ENCODE measurements at regions not wholly inside any gene's neighbourhood (a gene's known extent, or its start where the extent isn't known, plus 50 kb on each side); places are given as distances from the start of the nearest gene placed in this dataset.

DNA sequence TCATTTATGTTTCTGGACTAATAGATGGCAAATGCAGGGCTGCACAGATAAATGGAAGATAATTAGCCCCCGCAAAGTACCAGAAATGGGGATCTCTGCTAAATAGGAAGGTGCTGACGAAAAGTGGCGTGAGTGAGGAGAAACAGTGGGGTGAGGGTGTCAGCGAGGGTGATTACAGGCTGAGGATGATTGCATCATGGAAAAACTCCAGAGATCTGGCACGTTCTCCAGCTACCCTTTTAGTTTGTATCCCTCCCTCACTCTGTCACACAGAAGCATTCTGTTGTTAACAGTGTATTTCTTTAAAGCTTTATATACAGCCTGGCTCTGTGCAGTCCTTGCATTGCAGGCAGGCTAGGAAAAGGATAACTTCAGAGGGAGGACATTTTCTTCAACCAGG, 309.6 kb upstream of the DDX53 start (continued):
- TF ChIP-seq MYBL2 (CRISPR knock-in tag; IDR thresholded peaks at IDR 0.05) = no peak
- TF ChIP-seq ELF4 (CRISPR knock-in tag; IDR thresholded peaks at IDR 0.05; ENCODE audit: low read depth) = no peak
- TF ChIP-seq, protein P1, sequence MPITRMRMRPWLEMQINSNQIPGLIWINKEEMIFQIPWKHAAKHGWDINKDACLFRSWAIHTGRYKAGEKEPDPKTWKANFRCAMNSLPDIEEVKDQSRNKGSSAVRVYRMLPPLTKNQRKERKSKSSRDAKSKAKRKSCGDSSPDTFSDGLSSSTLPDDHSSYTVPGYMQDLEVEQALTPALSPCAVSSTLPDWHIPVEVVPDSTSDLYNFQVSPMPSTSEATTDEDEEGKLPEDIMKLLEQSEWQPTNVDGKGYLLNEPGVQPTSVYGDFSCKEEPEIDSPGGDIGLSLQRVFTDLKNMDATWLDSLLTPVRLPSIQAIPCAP (CRISPR knock-in tag; IDR thresholded peaks at IDR 0.05) = no peak
- TF ChIP-seq NR2C2 (CRISPR knock-in tag; IDR thresholded peaks at IDR 0.05) = no peak

DNA sequence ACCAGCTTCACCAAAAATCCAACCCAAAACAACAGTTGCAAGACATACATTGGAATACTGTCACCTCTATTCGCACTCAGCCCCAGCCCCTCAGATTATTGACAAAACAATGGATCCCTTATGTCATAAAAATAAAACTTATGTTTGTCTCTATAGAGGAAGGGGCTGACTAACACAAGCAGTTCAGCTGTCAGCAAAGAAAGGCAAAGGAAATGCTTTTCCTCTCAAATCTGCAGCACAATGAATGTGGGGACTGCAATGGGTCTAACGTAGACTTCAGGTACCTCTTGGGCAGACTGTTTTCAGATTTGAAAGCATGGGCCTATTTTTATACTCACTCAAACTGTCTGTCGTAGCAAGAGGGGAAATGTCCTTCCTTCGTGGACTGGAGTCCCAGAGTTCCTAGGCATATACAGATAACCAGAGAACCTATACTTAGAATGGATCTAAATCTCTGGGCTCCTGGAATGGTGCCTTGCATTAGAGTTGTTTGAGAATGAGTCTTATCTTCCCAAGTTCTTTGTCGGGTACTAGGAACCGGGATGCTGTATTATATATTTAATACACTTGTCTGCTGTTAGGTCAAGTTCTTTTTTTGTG, 307.7 kb upstream of the DDX53 start:
- Mint-ChIP-seq H3K4me1 (peaks cover 29% of the 10 kb centered on the region), H3K4me3 (no peak overlapping the region), H3K27me3 (ENCODE audit: low read depth) (no peaks in the 10 kb centered on the region; the same call in none of the 2 replicates), H3K9me3 (no peaks in the 10 kb centered on the region), H3K27ac (no peak overlapping the region), H3K36me3 (no peaks in the 10 kb centered on the region)
- ChIA-PET CTCF (no interaction called here), POLR2A (no interaction called here)
- no peak for ATAC-seq
- DNase-seq (ENCODE audit: low spot score) = no peak
- no peak for TF ChIP-seq KAT7 (CRISPR knock-in tag; IDR thresholded peaks at IDR 0.05; ENCODE audit: borderline replicate concordance)
- no peak for TF ChIP-seq TEAD1 (CRISPR knock-in tag; IDR thresholded peaks at IDR 0.05)
- no peak for TF ChIP-seq GTF2I (CRISPR knock-in tag; conservative IDR thresholded peaks at IDR 0.05)
- no peak for TF ChIP-seq ZBTB21 (CRISPR knock-in tag; IDR thresholded peaks at IDR 0.05; ENCODE audit: borderline replicate concordance)
- no peak for TF ChIP-seq ZNF317 (CRISPR knock-in tag; IDR thresholded peaks at IDR 0.05; ENCODE audit: borderline replicate concordance, low read depth)
- no peak for TF ChIP-seq ZNF219 (CRISPR knock-in tag; IDR thresholded peaks at IDR 0.05; ENCODE audit: borderline replicate concordance)
- TF ChIP-seq ZNF138 (CRISPR knock-in tag; conservative IDR thresholded peaks at IDR 0.05) = no peak
- no peak for TF ChIP-seq EMX1 (CRISPR knock-in tag; IDR thresholded peaks at IDR 0.05)

DNA sequence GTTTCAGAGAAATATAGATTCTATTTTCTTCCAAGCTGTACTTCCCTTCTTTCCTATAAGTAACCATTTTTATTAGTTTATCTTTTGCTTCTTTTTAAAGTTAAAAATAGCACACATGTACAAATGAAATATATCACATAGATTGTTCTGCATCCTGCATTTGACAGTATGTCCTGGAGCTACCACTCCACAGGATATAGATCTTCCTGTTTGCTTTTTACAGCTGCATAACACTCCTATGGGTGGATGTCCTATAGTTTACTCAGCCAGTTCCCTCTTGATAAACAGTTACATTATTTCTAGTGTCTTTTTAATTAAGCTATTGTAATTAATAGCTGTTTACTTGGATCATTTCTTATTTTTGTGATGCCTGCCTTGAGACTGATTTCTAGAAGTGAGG, 301.6 kb upstream of the DDX53 start:
- no peaks in the 10 kb centered on the region for H3K36me3 Mint-ChIP-seq
- no peaks in the 10 kb centered on the region for H3K4me1 Mint-ChIP-seq
- no peak overlapping the region for H3K27ac Mint-ChIP-seq
- CTCF ChIA-PET = no interaction called here
- H3K27me3 Mint-ChIP-seq (ENCODE audit: low read depth) = no peaks in the 10 kb centered on the region; the same call in 1 of the 2 replicates
- POLR2A ChIA-PET = no interaction called here
- no peak for DNase-seq (ENCODE audit: low spot score)
- no peak overlapping the region for H3K4me3 Mint-ChIP-seq
- no peaks in the 10 kb centered on the region for H3K9me3 Mint-ChIP-seq
- ATAC-seq = no peak
- no peak for TF ChIP-seq IRF2 (CRISPR knock-in tag; IDR thresholded peaks at IDR 0.05; ENCODE audit: borderline replicate concordance, low read depth)
- TF ChIP-seq TEAD4 (CRISPR knock-in tag; IDR thresholded peaks at IDR 0.05) = no peak

DNA sequence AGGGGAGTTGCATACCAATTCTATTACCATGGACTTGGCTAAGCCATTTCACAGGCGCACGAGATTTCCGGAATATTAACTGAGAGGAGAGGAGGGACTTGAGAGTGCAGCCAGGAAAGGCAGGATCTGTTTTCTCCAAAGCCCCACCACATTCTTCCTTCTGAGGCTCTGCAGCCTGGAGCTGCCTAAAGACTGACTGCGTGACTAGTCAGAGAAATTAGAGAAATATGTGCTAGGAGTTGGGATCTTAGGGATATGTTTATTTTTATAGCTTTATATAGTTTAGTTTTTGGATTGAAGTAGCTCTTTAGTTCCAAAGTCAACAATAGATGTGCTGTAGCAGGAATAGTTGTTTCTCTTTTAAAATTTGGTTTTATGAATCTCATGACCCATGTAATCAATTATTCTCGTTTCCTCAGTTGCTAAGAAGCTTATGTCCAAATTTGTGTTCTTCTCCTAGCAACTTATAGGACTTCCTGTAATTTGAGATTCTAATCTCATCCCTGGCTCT, 300.1 kb upstream of the DDX53 start:
- no peaks in the 10 kb centered on the region for H3K36me3 Mint-ChIP-seq
- ATAC-seq (no peak), DNase-seq (ENCODE audit: low spot score) (no peak)
- H3K9me3 Mint-ChIP-seq = peaks cover 2% of the 10 kb centered on the region
- TF ChIP-seq, protein P2, sequence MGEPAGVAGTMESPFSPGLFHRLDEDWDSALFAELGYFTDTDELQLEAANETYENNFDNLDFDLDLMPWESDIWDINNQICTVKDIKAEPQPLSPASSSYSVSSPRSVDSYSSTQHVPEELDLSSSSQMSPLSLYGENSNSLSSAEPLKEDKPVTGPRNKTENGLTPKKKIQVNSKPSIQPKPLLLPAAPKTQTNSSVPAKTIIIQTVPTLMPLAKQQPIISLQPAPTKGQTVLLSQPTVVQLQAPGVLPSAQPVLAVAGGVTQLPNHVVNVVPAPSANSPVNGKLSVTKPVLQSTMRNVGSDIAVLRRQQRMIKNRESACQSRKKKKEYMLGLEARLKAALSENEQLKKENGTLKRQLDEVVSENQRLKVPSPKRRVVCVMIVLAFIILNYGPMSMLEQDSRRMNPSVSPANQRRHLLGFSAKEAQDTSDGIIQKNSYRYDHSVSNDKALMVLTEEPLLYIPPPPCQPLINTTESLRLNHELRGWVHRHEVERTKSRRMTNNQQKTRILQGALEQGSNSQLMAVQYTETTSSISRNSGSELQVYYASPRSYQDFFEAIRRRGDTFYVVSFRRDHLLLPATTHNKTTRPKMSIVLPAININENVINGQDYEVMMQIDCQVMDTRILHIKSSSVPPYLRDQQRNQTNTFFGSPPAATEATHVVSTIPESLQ (CRISPR knock-in tag; IDR thresholded peaks at IDR 0.05) = no peak
- POLR2A ChIA-PET = no interaction called here
- H3K4me3 Mint-ChIP-seq = no peak overlapping the region
- no peak overlapping the region for H3K27ac Mint-ChIP-seq
- no peaks in the 10 kb centered on the region; the same call in 1 of the 2 replicates for H3K27me3 Mint-ChIP-seq (ENCODE audit: low read depth)
- CTCF ChIA-PET = no interaction called here
- H3K4me1 Mint-ChIP-seq = no peaks in the 10 kb centered on the region

DNA sequence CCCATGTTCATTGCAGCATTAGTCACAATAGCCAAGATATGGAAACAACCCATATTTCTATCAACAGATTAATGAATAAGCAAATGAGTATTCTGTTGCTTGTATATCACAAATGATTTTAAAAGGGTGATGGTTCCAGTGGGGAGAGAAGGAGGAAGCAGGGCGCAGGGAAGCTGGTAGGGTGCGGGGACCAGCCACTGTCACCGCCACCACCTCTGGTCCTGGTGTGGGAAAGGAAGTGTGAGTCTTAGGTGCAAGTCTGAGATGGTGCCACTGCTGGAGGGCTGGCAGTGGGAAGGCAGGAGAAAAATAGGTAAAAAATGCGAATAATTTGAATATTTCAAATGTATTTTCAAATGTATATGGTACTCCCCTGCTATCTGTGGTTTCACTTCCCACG, 286.8 kb upstream of the DDX53 start:
- H3K27me3 Mint-ChIP-seq (ENCODE audit: low read depth) = no peaks in the 10 kb centered on the region
- ChIA-PET CTCF (no interaction called here), POLR2A (no interaction called here)
- DNase-seq (ENCODE audit: low spot score) = no peak
- no peaks in the 10 kb centered on the region for H3K9me3 Mint-ChIP-seq
- no peaks in the 10 kb centered on the region for H3K36me3 Mint-ChIP-seq
- ATAC-seq = no peak
- H3K4me3 Mint-ChIP-seq = no peak overlapping the region
- H3K4me1 Mint-ChIP-seq = 0 out of 2 replicates have a peak, but pooled peaks cover 4% of the 10 kb centered on the region
- H3K27ac Mint-ChIP-seq = no peak overlapping the region
- TF ChIP-seq ZNF423 (CRISPR knock-in tag; IDR thresholded peaks at IDR 0.05) (no peak), FOXP1 (CRISPR knock-in tag; IDR thresholded peaks at IDR 0.05; ENCODE audit: borderline replicate concordance) (no peak), GABPB1 (CRISPR knock-in tag; IDR thresholded peaks at IDR 0.05) (no peak), ATF1 (CRISPR knock-in tag; IDR thresholded peaks at IDR 0.05) (no peak), SMAD4 (CRISPR knock-in tag; IDR thresholded peaks at IDR 0.05) (no peak), FOXK1 (CRISPR knock-in tag; IDR thresholded peaks at IDR 0.05) (no peak), ZNF263 (CRISPR knock-in tag; IDR thresholded peaks at IDR 0.05; ENCODE audit: low read depth) (no peak), GRHL2 (CRISPR knock-in tag; IDR thresholded peaks at IDR 0.05; ENCODE audit: insufficient replicate concordance, severe bottlenecking) (no peak), MXD4 (CRISPR knock-in tag; IDR thresholded peaks at IDR 0.05; ENCODE audit: borderline replicate concordance) (no peak), ZNF138 (CRISPR knock-in tag; conservative IDR thresholded peaks at IDR 0.05) (no peak), MYBL2 (CRISPR knock-in tag; IDR thresholded peaks at IDR 0.05) (no peak)
- TF ChIP-seq, protein P3, sequence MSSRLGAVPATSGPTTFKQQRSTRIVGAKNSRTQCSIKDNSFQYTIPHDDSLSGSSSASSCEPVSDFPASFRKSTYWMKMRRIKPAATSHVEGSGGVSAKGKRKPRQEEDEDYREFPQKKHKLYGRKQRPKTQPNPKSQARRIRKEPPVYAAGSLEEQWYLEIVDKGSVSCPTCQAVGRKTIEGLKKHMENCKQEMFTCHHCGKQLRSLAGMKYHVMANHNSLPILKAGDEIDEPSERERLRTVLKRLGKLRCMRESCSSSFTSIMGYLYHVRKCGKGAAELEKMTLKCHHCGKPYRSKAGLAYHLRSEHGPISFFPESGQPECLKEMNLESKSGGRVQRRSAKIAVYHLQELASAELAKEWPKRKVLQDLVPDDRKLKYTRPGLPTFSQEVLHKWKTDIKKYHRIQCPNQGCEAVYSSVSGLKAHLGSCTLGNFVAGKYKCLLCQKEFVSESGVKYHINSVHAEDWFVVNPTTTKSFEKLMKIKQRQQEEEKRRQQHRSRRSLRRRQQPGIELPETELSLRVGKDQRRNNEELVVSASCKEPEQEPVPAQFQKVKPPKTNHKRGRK (CRISPR knock-in tag; IDR thresholded peaks at IDR 0.05; ENCODE audit: borderline replicate concordance) = no peak

All from WTC11 (cell line).